ENCODE measurements at regions not wholly inside any gene's neighbourhood (a gene's known extent, or its start where the extent isn't known, plus 50 kb on each side); places are given as distances from the start of the nearest gene placed in this dataset.

DNA sequence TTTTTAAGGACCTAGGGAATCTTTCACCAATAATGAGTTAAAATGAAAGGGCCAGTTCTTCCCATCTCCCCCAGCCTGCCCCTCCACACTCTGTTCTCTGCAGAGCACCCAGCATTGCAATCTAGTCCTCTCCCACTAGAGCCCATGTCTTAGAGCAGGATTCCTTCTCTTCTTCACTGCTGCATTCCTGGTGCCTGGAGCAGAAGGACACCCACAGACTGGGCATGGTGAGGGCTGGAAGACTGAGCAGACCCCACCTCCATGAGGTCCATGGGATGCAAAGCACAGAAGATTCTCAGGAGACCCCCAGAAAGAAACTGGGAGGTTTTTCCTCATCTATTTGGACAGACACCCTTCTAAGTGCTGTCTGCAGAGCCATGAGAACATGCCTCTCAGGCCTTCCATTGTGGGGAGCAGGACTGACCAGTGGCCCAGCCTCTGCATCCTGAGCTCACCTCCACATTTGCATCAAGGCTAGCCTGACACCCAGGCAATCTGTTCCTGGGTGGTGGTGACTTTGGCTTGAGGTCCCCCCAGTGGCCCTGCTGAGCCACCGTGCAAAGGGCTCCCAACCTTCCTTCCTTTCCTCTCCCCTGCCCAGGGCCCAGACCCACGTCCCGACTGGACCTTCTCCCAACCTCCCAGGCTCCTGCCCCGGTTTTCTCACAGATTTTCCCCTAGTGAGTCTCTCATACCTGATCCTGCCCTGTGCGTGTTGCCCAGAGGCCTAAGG, 74.2 kb upstream of the ZNF469 start:
- peaks cover 32 to 38% of the 10 kb centered on the region in 2 experiments for H3K9me3 Mint-ChIP-seq
- no CpG with 5 or more reads among the region's 5 CpGs for WGBS (ENCODE audit: extremely low coverage, insufficient read length, low lambda C conversion rate)
- Histone ChIP-seq H3K23me2 (ENCODE audit: insufficient read length, low read depth, low read length, poor library complexity, severe bottlenecking) (no peaks in the 10 kb centered on the region), H3K9me3 (ENCODE audit: control insufficient read depth, low read depth, low read length) (no peaks in the 10 kb centered on the region), H3K56ac (ENCODE audit: insufficient read length, low read depth, low read length) (no peak overlapping the region), H3K4me1 (ENCODE audit: insufficient read depth, low read length) (no peaks in the 10 kb centered on the region), H4K8ac (replicated peaks; ENCODE audit: insufficient read length, low read depth, low read length) (no peak overlapping the region), H3K9ac (ENCODE audit: extremely low read depth, insufficient read length, low read length) (no peak overlapping the region), H2AK5ac (ENCODE audit: insufficient read length, low read length) (no peak overlapping the region), H3K79me2 (ENCODE audit: insufficient read depth, low read length) (no peaks in the 10 kb centered on the region), H2BK15ac (ENCODE audit: low read depth, low read length) (no peak overlapping the region), H3K23ac (ENCODE audit: insufficient read length, low read depth, low read length) (no peak overlapping the region), H4K91ac (ENCODE audit: insufficient read length, low read depth, low read length) (no peak overlapping the region), H3T11ph (ENCODE audit: low read length) (no peak overlapping the region), H2BK12ac (ENCODE audit: insufficient read length, low read depth, low read length) (no peak overlapping the region), H4K5ac (ENCODE audit: insufficient read length, low read depth, low read length) (no peak overlapping the region), H3K27me3 (ENCODE audit: insufficient read depth, low read length) (no peaks in the 10 kb centered on the region), H3K18ac (ENCODE audit: insufficient read length, low read depth, low read length) (no peak overlapping the region), H2BK120ac (ENCODE audit: low read depth, low read length, poor library complexity, severe bottlenecking) (no peak overlapping the region), H4K20me1 (ENCODE audit: control insufficient read depth, insufficient read depth, insufficient read length) (no peaks in the 10 kb centered on the region), H3K4ac (ENCODE audit: low read depth, low read length) (no peak overlapping the region), H3K4me2 (ENCODE audit: insufficient read depth, insufficient read length, low read length) (no peak overlapping the region), H3K27ac (ENCODE audit: insufficient read length, low read depth, low read length) (no peak overlapping the region), H2AFZ (ENCODE audit: low read length) (no peak overlapping the region), H2BK5ac (ENCODE audit: insufficient read length, low read length) (no peak overlapping the region), H2BK20ac (ENCODE audit: low read depth, low read length, poor library complexity, severe bottlenecking) (no peak overlapping the region), H3K79me1 (ENCODE audit: insufficient read depth, low read depth, low read length, poor library complexity, severe bottlenecking) (no peaks in the 10 kb centered on the region), H3K14ac (ENCODE audit: insufficient read depth, low read length) (no peak overlapping the region; the same call in 1 of the 2 replicates)
- 0 out of 4 replicates have a peak, but pooled peaks cover 0 to 4% of the 10 kb centered on the region in 2 experiments for H3K4me1 Mint-ChIP-seq
- H3K27ac Mint-ChIP-seq: no peak overlapping the region
- TF ChIP-seq, protein P1, sequence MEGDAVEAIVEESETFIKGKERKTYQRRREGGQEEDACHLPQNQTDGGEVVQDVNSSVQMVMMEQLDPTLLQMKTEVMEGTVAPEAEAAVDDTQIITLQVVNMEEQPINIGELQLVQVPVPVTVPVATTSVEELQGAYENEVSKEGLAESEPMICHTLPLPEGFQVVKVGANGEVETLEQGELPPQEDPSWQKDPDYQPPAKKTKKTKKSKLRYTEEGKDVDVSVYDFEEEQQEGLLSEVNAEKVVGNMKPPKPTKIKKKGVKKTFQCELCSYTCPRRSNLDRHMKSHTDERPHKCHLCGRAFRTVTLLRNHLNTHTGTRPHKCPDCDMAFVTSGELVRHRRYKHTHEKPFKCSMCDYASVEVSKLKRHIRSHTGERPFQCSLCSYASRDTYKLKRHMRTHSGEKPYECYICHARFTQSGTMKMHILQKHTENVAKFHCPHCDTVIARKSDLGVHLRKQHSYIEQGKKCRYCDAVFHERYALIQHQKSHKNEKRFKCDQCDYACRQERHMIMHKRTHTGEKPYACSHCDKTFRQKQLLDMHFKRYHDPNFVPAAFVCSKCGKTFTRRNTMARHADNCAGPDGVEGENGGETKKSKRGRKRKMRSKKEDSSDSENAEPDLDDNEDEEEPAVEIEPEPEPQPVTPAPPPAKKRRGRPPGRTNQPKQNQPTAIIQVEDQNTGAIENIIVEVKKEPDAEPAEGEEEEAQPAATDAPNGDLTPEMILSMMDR (conservative IDR thresholded peaks at IDR 0.05): no peak
- peaks cover 21% of the 10 kb centered on the region for H3K27me3 Mint-ChIP-seq (ENCODE audit: low read depth)
- no peak overlapping the region for H3K4me3 Mint-ChIP-seq
- H3K36me3 Mint-ChIP-seq (ENCODE audit: insufficient read depth in 1 of 3, low read depth in 3 of 3): peaks cover 0 to 4% (median 3%) of the 10 kb centered on the region in 3 experiments; a peak in 3 of 7 replicates
- no peak for DNase-seq

All from H9 (cell line).